ENCODE measurements at regions not wholly inside any gene's neighbourhood (a gene's known extent, or its start where the extent isn't known, plus 50 kb on each side); places are given as distances from the start of the nearest gene placed in this dataset.

DNA sequence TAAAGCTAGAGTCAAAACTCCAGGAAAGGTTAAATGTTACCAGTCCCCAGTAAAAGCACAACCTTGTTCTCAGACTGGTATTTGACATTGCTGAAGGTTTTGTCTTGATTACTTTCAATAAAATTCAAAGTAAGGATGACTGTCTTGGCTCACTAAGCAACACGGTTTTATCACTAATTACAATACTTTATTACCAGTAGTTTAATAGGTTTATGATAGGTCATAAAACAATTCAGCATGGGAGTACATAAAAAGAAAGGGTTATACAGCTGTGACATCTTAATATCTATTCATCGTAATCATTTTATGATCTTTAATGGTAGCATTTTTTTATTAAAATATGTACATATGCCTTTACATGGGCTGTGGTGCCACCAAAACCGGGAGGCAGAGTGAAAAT lies 370.7 kb upstream of the IRX2 start:
- Histone ChIP-seq H3K79me2 (ENCODE audit: insufficient read depth) (no peaks in the 10 kb centered on the region), H3K9ac (no peak overlapping the region), H3K27ac (no peak overlapping the region), H3K36me3 (ENCODE audit: low read depth) (no peaks in the 10 kb centered on the region), H3K27me3 (replicated peaks; ENCODE audit: insufficient read depth) (no peaks in the 10 kb centered on the region), H3K9me3 (ENCODE audit: low read depth) (no peaks in the 10 kb centered on the region), H3K4me1 (ENCODE audit: insufficient read depth) (no peaks in the 10 kb centered on the region), H4K20me1 (ENCODE audit: insufficient read depth) (no peaks in the 10 kb centered on the region), H2AFZ (no peak overlapping the region), H3K4me2 (ENCODE audit: unreplicated experiment) (no peak overlapping the region), H3F3A (ENCODE audit: insufficient read depth) (no peaks in the 10 kb centered on the region), H3K9me2 (ENCODE audit: insufficient read depth) (no peaks in the 10 kb centered on the region), H3K4me3 (no peak overlapping the region)
- in situ Hi-C loops (cut with MboI), result no loop called here
- DNase-seq, result no peak
- TF ChIP-seq EZH2 (IDR thresholded peaks at IDR 0.05; ENCODE audit: insufficient read depth, poor library complexity, severe bottlenecking), result no peak
- 25% methylated on average over 3 of the region's 3 CpGs for WGBS, 2 experiments (ENCODE audit: low coverage in 1 of 2, low lambda C conversion rate in 2 of 2, missing lambda C conversion rate in 2 of 2)

DNA sequence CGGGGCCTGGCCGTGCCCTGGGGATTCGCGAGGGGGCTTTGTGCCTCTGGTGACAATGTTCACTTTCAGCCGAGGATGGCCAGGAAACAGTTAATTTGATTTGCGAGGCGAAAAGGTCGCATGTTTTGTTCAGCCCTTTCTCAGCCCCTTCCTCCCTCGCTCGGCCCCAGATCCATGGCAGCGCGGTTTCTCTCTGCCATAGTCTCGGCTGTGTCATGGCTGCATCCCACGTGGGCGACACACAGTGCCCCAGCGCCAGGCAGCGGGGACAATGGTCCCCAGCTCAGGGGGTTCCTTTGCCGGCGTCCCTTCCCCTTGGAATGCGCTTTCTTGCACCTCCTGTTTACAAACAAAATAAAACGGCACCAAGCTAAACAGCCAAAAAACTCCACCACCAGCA lies 370.3 kb upstream of the IRX2 start:
- no peak for DNase-seq
- Histone ChIP-seq H3K4me3 (no peak overlapping the region), H3K9me3 (ENCODE audit: low read depth) (no peaks in the 10 kb centered on the region), H4K20me1 (ENCODE audit: insufficient read depth) (no peaks in the 10 kb centered on the region), H2AFZ (no peak overlapping the region), H3K27ac (no peak overlapping the region), H3K9ac (no peak overlapping the region), H3F3A (ENCODE audit: insufficient read depth) (no peaks in the 10 kb centered on the region), H3K4me1 (ENCODE audit: insufficient read depth) (no peaks in the 10 kb centered on the region), H3K9me2 (ENCODE audit: insufficient read depth) (no peaks in the 10 kb centered on the region), H3K79me2 (ENCODE audit: insufficient read depth) (no peaks in the 10 kb centered on the region), H3K4me2 (ENCODE audit: unreplicated experiment) (no peak overlapping the region), H3K27me3 (replicated peaks; ENCODE audit: insufficient read depth) (no peaks in the 10 kb centered on the region), H3K36me3 (ENCODE audit: low read depth) (no peaks in the 10 kb centered on the region)
- in situ Hi-C loops (cut with MboI), result no loop called here
- WGBS, 2 experiments (ENCODE audit: low coverage in 1 of 2, low lambda C conversion rate in 2 of 2, missing lambda C conversion rate in 2 of 2), result 26 to 32% methylated on average over 21 of the region's 21 CpGs
- no peak for TF ChIP-seq EZH2 (IDR thresholded peaks at IDR 0.05; ENCODE audit: insufficient read depth, poor library complexity, severe bottlenecking)
- TF ChIP-seq EZH2phosphoT487 (IDR thresholded peaks at IDR 0.05; ENCODE audit: insufficient read depth, low read depth), result no peak

DNA sequence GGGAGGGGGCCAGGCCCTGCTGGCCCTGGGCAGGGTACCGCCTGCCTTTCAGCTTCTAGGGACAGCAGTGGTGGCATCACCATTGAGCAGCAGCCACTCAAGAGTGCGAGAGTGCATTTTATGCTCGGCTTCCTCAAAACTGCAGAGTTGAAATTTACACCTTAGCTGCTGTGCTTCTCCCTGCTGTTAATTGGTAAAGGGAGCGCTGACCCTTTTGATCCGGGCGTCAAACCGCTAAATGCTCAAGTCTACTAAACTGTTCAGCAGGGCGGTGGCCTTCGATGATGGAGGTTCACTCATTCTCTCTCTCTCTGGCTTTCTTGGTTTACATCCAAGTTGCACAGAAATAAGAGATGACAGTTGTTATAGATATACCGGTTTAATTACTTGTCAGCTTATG lies 368.6 kb upstream of the IRX2 start:
- H4K20me1 ChIP-seq (ENCODE audit: insufficient read depth), result no peaks in the 10 kb centered on the region
- no peak overlapping the region for H3K4me3 ChIP-seq
- no peaks in the 10 kb centered on the region for H3K4me1 ChIP-seq (ENCODE audit: insufficient read depth)
- H3K27me3 ChIP-seq (replicated peaks; ENCODE audit: insufficient read depth), result no peaks in the 10 kb centered on the region
- no peak overlapping the region for H3K9ac ChIP-seq
- H3F3A ChIP-seq (ENCODE audit: insufficient read depth), result no peaks in the 10 kb centered on the region
- in situ Hi-C loops (cut with MboI), result no loop called here
- no peaks in the 10 kb centered on the region for H3K9me2 ChIP-seq (ENCODE audit: insufficient read depth)
- no peaks in the 10 kb centered on the region for H3K79me2 ChIP-seq (ENCODE audit: insufficient read depth)
- no peaks in the 10 kb centered on the region for H3K36me3 ChIP-seq (ENCODE audit: low read depth)
- TF ChIP-seq EZH2 (IDR thresholded peaks at IDR 0.05; ENCODE audit: insufficient read depth, poor library complexity, severe bottlenecking), result no peak
- no peak for TF ChIP-seq EZH2phosphoT487 (IDR thresholded peaks at IDR 0.05; ENCODE audit: insufficient read depth, low read depth)
- H3K4me2 ChIP-seq (ENCODE audit: unreplicated experiment), result no peak overlapping the region
- 64 to 73% methylated on average over 10 of the region's 10 CpGs for WGBS, 2 experiments (ENCODE audit: low coverage in 1 of 2, low lambda C conversion rate in 2 of 2, missing lambda C conversion rate in 2 of 2)
- no peak for DNase-seq
- no peaks in the 10 kb centered on the region for H3K9me3 ChIP-seq (ENCODE audit: low read depth)
- H2AFZ ChIP-seq, result no peak overlapping the region
- H3K27ac ChIP-seq, result no peak overlapping the region

DNA sequence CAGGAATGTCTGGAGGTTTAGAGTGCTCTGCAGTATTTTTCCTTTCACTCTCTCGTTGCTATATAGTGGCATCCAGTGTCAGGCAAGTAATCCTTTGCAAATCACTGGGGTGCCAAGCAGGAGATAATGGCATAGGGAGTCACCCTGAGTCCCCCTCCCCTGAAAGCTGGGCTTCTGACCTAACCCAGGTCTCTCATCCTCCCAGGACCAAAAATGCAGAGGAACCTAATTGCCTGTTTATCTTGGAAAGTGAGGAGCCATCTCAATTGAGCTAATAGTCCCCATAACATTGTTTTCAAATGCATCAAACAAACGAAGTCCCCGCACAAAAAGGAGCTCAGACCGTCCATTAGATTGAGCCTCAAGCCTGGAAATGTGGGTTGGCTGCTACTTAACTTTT lies 368.0 kb upstream of the IRX2 start:
- no peaks in the 10 kb centered on the region for H3K36me3 ChIP-seq (ENCODE audit: low read depth)
- H3K4me2 ChIP-seq (ENCODE audit: unreplicated experiment), result no peak overlapping the region
- in situ Hi-C loops (cut with MboI), result no loop called here
- DNase-seq, result no peak
- no peaks in the 10 kb centered on the region for H4K20me1 ChIP-seq (ENCODE audit: insufficient read depth)
- no peaks in the 10 kb centered on the region for H3K79me2 ChIP-seq (ENCODE audit: insufficient read depth)
- H3K9me3 ChIP-seq (ENCODE audit: low read depth), result no peaks in the 10 kb centered on the region
- no peak overlapping the region for H3K9ac ChIP-seq
- H3K27ac ChIP-seq, result no peak overlapping the region
- H3K4me3 ChIP-seq, result no peak overlapping the region
- H2AFZ ChIP-seq, result no peak overlapping the region
- WGBS, 2 experiments (ENCODE audit: low coverage in 1 of 2, low lambda C conversion rate in 2 of 2, missing lambda C conversion rate in 2 of 2), result 18 to 21% methylated on average over 4 of the region's 4 CpGs
- H3K27me3 ChIP-seq (replicated peaks; ENCODE audit: insufficient read depth), result no peaks in the 10 kb centered on the region
- no peak for TF ChIP-seq EZH2phosphoT487 (IDR thresholded peaks at IDR 0.05; ENCODE audit: insufficient read depth, low read depth)
- TF ChIP-seq EZH2 (IDR thresholded peaks at IDR 0.05; ENCODE audit: insufficient read depth, poor library complexity, severe bottlenecking), result no peak
- H3K9me2 ChIP-seq (ENCODE audit: insufficient read depth), result no peaks in the 10 kb centered on the region
- H3F3A ChIP-seq (ENCODE audit: insufficient read depth), result no peaks in the 10 kb centered on the region
- H3K4me1 ChIP-seq (ENCODE audit: insufficient read depth), result no peaks in the 10 kb centered on the region

DNA sequence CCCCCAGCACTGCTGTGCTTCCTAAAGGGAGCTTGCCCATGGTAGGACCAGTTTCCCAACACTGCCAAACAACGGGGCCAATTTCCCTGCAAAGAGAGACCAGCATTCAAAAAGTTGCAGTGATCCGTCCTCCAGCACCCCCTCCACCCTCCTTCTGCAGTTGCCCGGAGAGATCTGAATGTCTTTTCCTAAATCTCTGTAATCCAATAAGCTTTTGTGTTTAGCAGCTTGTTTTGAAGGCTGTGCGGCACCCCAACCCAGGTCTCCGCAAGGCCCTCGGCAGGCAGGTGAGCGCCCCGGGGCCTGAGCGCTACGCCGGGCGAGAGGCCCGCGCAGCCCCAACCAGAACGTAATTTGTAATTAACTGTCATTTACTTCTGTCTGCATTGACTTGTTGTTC lies 366.9 kb upstream of the IRX2 start:
- H2AFZ ChIP-seq, result no peak overlapping the region
- in situ Hi-C loops (cut with MboI), result no loop called here
- H4K20me1 ChIP-seq (ENCODE audit: insufficient read depth), result no peaks in the 10 kb centered on the region
- no peaks in the 10 kb centered on the region for H3K9me2 ChIP-seq (ENCODE audit: insufficient read depth)
- H3K36me3 ChIP-seq (ENCODE audit: low read depth), result no peaks in the 10 kb centered on the region
- H3K79me2 ChIP-seq (ENCODE audit: insufficient read depth), result no peaks in the 10 kb centered on the region
- WGBS, 2 experiments (ENCODE audit: low coverage in 1 of 2, low lambda C conversion rate in 2 of 2, missing lambda C conversion rate in 2 of 2), result 66 to 67% methylated on average over 14 to 15 of the region's 15 CpGs
- DNase-seq, result no peak
- H3K9ac ChIP-seq, result no peak overlapping the region
- no peaks in the 10 kb centered on the region for H3K4me1 ChIP-seq (ENCODE audit: insufficient read depth)
- H3K27me3 ChIP-seq (replicated peaks; ENCODE audit: insufficient read depth), result no peaks in the 10 kb centered on the region
- no peak overlapping the region for H3K27ac ChIP-seq
- no peak for TF ChIP-seq EZH2phosphoT487 (IDR thresholded peaks at IDR 0.05; ENCODE audit: insufficient read depth, low read depth)
- no peak for TF ChIP-seq EZH2 (IDR thresholded peaks at IDR 0.05; ENCODE audit: insufficient read depth, poor library complexity, severe bottlenecking)
- no peak overlapping the region for H3K4me3 ChIP-seq
- no peaks in the 10 kb centered on the region for H3K9me3 ChIP-seq (ENCODE audit: low read depth)
- H3K4me2 ChIP-seq (ENCODE audit: unreplicated experiment), result no peak overlapping the region
- no peaks in the 10 kb centered on the region for H3F3A ChIP-seq (ENCODE audit: insufficient read depth)

Data from GM23248 (cell line).